ENCODE measurements at regions not wholly inside any gene's neighbourhood (a gene's known extent, or its start where the extent isn't known, plus 50 kb on each side); places are given as distances from the start of the nearest gene placed in this dataset.

DNA sequence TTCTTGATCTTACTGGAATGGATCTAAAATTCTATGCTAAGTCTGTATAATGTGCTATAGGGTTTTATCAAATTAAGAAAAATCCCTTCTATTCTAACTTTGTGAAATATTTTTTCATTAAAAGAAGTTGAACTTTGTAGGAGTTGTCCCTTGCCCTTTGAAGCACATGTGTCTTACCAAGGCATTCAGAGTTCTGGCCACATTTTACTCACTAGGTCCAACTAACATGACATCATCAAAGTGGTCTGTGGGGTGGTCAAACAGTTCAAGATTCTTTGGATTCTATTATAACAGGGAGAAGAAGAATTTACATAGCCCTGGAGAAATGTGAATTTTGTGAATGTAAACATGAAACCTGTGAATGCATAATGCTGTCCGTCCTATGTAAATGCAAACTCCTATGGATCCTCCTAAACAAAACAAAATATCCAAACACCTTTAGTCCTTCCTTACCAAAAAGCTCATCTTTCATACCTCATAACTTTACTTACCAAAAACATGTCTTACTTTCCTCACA, 88.7 kb downstream of the EBNA1BP2 start:
- ChIA-PET POLR2A (no interaction called here), CTCF (interaction anchor here (2.1 to 2.7 kb wide), 2 partner anchors 10 to 170 kb away, joined by 8 to 22 read pairs; no protein-coding TSS in a partner anchor)

DNA sequence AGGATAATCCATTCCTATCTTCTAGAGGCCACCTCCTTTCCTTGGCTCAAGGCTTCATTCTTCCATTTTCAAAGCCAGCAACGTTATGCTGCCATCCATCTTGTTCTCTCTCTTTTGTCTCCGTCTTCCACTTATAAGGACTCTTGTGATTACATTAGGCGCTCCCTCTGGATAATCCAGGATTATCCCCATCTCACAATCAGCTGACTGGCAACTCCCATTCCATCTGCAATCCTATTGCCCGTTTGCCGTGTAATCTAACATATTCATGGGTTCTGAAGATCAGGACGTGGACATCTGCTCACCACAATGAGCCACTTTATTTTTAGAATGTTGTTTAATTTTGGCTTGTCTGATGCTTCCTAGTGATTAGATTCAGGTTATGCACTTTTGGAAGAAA, 89.3 kb downstream of the EBNA1BP2 start:
- ChIA-PET CTCF (interaction anchor here (1.2 kb wide), 1 partner anchor 10 kb away, joined by 3 read pairs; no protein-coding TSS in a partner anchor), POLR2A (no interaction called here)
- DNase-seq (ENCODE audit: extremely low spot score), result no peak
- TF ChIP-seq, protein P1, sequence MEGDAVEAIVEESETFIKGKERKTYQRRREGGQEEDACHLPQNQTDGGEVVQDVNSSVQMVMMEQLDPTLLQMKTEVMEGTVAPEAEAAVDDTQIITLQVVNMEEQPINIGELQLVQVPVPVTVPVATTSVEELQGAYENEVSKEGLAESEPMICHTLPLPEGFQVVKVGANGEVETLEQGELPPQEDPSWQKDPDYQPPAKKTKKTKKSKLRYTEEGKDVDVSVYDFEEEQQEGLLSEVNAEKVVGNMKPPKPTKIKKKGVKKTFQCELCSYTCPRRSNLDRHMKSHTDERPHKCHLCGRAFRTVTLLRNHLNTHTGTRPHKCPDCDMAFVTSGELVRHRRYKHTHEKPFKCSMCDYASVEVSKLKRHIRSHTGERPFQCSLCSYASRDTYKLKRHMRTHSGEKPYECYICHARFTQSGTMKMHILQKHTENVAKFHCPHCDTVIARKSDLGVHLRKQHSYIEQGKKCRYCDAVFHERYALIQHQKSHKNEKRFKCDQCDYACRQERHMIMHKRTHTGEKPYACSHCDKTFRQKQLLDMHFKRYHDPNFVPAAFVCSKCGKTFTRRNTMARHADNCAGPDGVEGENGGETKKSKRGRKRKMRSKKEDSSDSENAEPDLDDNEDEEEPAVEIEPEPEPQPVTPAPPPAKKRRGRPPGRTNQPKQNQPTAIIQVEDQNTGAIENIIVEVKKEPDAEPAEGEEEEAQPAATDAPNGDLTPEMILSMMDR (IDR thresholded peaks at IDR 0.05; ENCODE audit: control extremely low read depth, extremely low read depth, low read depth, missing control alignments), result no peak

More for the DNA sequence above, 88.7 kb downstream of the EBNA1BP2 start:
- no peak for DNase-seq (ENCODE audit: extremely low spot score)
- TF ChIP-seq, protein P1 (IDR thresholded peaks at IDR 0.05; ENCODE audit: control extremely low read depth, extremely low read depth, low read depth, missing control alignments), result no peak

DNA sequence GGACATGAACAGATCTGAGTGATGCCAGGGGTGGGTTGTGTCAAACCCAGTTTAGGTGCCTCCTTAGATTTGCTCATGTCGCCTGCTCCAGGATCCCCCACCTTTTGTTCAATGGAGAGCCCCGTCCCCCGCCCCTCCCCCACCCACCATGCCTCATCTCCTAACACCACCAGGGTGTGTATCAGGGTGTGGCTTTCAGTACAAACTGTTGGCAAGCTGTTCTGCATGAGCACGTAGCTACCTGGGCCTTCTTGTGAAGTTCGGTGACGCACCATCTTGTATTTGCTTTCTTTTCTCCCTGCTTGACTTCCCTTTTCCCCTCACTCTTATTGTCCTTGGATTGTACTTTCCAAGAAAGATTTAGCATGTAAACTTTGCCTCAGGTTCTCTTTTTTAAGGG, 94.8 kb downstream of the EBNA1BP2 start:
- TF ChIP-seq, protein P1 (IDR thresholded peaks at IDR 0.05; ENCODE audit: control extremely low read depth, extremely low read depth, low read depth, missing control alignments), result no peak
- CTCF ChIA-PET, result interaction anchor here (0.6 to 10.2 kb wide), 8 partner anchors 15 to 300 kb away, joined by 3 to 285 read pairs (median 4); no protein-coding TSS in a partner anchor
- POLR2A ChIA-PET, result no interaction called here
- DNase-seq (ENCODE audit: extremely low spot score), result no peak

DNA sequence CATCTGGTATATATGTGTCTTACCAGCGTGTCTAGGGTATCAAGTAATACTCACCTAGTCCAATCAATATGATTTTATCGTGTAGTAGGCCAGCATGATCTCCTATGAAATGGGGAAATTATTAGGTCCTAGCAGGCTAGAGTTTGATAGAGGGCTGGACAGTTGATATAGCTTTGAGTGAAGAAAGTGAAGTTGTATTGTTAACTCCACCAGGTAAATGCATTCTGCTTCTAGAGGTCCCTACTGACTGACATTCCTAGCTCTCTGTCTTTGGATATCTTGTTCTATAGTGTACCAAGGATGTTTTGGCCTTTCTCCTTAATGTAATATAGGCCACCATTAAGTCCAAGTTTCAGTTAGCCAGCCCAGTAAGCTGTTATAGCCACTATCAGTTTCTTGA, 97.4 kb downstream of the EBNA1BP2 start:
- TF ChIP-seq, protein P1 (IDR thresholded peaks at IDR 0.05; ENCODE audit: control extremely low read depth, extremely low read depth, low read depth, missing control alignments), result no peak
- CTCF ChIA-PET, result interaction anchor here (1.0 to 10.2 kb wide), 12 partner anchors 13 to 497 kb away, joined by 3 to 285 read pairs (median 9); partner anchors contain the start of genes TMEM269 and ZNF691

DNA sequence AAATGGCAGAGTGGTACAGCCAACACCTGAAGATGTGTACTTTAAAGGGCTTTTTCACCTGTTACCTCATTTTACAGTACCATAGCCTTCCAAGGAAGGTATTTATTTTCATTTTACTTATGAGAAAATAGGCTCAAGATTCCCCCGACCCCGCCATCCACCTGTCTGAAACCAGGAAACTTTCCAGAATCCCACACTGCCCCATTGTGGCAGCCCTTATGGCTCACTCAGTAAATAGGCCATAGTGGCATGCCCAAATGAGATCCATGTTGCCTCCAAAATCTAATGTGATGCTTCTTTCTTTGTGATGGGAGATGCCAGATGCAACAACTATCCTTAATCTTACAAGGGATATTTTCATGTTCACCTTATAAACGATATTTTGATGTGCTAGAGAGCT, 97.8 kb downstream of the EBNA1BP2 start:
- DNase-seq (ENCODE audit: extremely low spot score), result no peak

More for the DNA sequence above, 97.4 kb downstream of the EBNA1BP2 start:
- no peak for DNase-seq (ENCODE audit: extremely low spot score)
- POLR2A ChIA-PET, result no interaction called here

DNA sequence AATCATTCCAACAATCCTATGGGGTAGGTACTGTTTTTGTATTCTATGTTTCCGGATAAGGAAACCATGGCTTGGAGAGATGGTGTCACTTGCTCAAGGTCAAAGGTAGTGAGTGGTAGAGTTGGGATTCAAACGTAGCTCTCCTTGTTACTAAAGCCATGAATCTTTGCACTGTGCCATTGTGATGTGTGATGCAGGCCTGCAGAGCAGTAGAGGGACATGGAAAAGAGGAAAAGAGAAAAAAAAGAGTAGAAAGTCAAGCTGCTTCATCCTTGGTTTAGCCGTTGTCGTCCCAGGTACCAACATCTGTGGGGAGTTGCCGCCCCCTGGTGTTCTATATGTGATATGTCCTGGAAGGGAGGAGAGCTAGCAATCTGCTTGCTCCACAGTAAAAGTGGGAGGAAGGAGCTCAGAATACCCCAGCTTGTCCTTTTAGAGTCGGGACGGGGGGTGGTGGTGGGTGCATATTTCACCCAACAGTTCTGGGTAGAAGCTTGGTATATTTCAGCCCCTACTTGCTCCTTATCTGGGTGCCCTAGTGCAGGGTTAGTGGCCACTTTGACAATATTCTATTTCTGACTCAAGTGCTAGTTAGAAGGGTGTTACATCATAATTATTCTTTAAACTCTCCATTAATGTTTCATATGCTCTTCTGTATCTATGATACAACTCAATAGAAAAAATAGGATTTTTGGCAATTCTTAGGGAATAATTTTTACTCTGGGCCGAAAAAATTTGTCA, 98.4 kb downstream of the EBNA1BP2 start:
- ChIA-PET CTCF (interaction anchor here (0.6 to 10.2 kb wide), 87 partner anchors 8 to 926 kb away, joined by 3 to 285 read pairs (median 5); partner anchors contain the start of genes C1orf50, P3H1, TMEM269 and ZNF691), POLR2A (no interaction called here)
- TF ChIP-seq, protein P1 (IDR thresholded peaks at IDR 0.05; ENCODE audit: control extremely low read depth, extremely low read depth, low read depth, missing control alignments), result peak; percentile 81
- DNase-seq (ENCODE audit: extremely low spot score), result peak; percentile 79

More for the DNA sequence above, 97.8 kb downstream of the EBNA1BP2 start:
- ChIA-PET CTCF (interaction anchor here (0.7 to 10.2 kb wide), 82 partner anchors 10 to 900 kb away, joined by 3 to 285 read pairs (median 5); partner anchors contain the start of genes C1orf50, P3H1, TMEM269 and ZNF691), POLR2A (no interaction called here)
- TF ChIP-seq, protein P1 (IDR thresholded peaks at IDR 0.05; ENCODE audit: control extremely low read depth, extremely low read depth, low read depth, missing control alignments), result peak; percentile 11

Measured in GM10248 (cell line).